Neural crest cell (in vitro differentiated cells): ENCODE measurements at regions not wholly inside any gene's neighbourhood (a gene's known extent, or its start where the extent isn't known, plus 50 kb on each side); places are given as distances from the start of the nearest gene placed in this dataset.

Source experiments
- DNase-seq: peaks from one replicate; pipeline ENCODE4 v3.0.0; 2021; ENCODE audit warnings: low read depth, mixed read lengths, low spot score
- H3K27ac Mint-ChIP-seq: one replicate; pipeline ENCODE4 v1.8.0; 2021; ENCODE audit warnings: mild to moderate bottlenecking, mixed read lengths; ENCODE audit not compliant: unreplicated experiment
- H3K27me3 Mint-ChIP-seq: 2 replicates; pipeline ENCODE4 v1.8.0; 2021; ENCODE audit warnings: low read depth, mild to moderate bottlenecking, mixed read lengths
- H3K36me3 Mint-ChIP-seq: 2 replicates; pipeline ENCODE4 v1.8.0; 2021; ENCODE audit warnings: low read depth, mild to moderate bottlenecking, mixed read lengths
- H3K4me1 Mint-ChIP-seq: 2 replicates; pipeline ENCODE4 v1.8.0; 2021; ENCODE audit warnings: mixed read lengths
- H3K4me3 Mint-ChIP-seq: one replicate; pipeline ENCODE4 v1.8.0; 2021; ENCODE audit warnings: mild to moderate bottlenecking, mixed read lengths
- H3K9me3 Mint-ChIP-seq: 2 replicates; pipeline ENCODE4 v1.8.0; 2021; ENCODE audit warnings: mixed read lengths
- TF ChIP-seq, protein P1 (sequence below): fragments of 200-600 bp; sonication (generic); conservative IDR thresholded peaks from 2 replicates; pipeline ENCODE4 v1.5.0; 2021; ENCODE audit warnings: antibody characterized with exemption, mild to moderate bottlenecking

DNA sequence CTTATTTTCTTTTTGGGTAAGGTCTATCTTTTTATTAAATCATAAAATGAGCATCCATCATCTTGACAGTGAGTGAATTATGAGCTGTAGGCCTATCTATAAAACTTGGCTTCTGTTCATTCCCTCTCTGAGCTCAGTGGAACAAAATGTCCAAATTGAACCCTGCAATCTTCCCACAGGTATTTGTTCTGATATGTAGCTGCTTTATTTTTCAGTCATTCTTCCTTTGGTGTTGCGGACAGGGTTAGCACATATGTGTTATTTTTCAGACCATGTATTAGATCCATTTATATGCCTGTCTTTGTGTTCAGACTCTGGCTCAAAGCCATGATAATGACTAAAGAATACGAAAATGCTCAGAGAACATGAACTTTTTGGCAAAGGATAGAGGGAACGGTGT lies 201.6 kb upstream of the KIAA1217 start:
- Mint-ChIP-seq H3K4me1 (peaks cover 31% of the 10 kb centered on the region), H3K4me3 (no peak overlapping the region), H3K9me3 (peaks cover 3% of the 10 kb centered on the region), H3K36me3 (no peaks in the 10 kb centered on the region), H3K27me3 (no peaks in the 10 kb centered on the region), H3K27ac (no peak overlapping the region)
- no peak for DNase-seq
- TF ChIP-seq, protein P1, sequence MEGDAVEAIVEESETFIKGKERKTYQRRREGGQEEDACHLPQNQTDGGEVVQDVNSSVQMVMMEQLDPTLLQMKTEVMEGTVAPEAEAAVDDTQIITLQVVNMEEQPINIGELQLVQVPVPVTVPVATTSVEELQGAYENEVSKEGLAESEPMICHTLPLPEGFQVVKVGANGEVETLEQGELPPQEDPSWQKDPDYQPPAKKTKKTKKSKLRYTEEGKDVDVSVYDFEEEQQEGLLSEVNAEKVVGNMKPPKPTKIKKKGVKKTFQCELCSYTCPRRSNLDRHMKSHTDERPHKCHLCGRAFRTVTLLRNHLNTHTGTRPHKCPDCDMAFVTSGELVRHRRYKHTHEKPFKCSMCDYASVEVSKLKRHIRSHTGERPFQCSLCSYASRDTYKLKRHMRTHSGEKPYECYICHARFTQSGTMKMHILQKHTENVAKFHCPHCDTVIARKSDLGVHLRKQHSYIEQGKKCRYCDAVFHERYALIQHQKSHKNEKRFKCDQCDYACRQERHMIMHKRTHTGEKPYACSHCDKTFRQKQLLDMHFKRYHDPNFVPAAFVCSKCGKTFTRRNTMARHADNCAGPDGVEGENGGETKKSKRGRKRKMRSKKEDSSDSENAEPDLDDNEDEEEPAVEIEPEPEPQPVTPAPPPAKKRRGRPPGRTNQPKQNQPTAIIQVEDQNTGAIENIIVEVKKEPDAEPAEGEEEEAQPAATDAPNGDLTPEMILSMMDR, result no peak

DNA sequence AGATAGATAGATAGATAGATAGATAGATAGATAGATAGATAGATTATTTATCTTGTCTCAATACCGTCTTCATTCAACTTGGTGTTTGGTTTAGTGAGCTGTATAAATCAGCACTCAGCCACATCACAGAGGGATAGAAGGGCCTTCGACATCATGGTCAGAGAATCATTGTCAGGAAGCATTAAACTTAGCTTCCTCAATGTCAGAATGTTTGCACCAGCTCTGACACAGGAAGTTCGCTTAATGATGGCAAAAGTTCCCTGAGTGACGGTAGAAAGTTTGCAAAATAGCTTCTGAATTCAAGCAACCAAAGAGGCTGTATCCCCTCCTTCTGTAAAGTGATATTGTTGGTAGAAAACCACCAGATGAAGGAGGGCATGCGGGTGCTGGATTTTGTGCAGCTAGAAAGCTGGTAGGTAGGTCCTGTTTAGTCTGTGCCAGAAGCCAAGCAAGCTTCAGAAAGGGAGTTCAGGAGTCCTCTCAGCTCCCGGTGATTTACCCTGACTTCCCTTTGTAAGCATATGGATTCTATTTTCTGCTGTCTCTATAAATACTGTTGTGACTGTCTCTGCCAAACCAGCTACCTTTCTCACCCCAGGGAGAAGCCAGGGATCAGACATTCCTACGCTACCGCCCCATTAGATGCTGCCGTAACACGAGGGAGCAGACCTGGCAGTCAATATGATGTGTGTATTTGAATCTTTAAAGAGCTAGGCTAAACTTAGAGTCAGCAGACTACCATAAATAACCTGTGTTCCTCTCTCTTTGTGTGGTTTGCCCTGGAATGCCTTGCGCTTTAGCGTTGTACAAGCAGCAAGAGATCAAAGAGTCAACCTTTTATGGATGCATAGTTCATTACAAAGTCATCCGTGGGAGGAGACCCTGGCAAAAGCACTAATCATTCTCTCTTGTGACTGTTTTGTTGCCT lies 200.5 kb upstream of the KIAA1217 start:
- TF ChIP-seq, protein P1, result no peak
- H3K4me1 Mint-ChIP-seq, result peaks cover 31% of the 10 kb centered on the region
- H3K9me3 Mint-ChIP-seq, result peaks cover 3% of the 10 kb centered on the region
- no peaks in the 10 kb centered on the region for H3K27me3 Mint-ChIP-seq
- peak overlapping the region; percentile 42 for H3K4me3 Mint-ChIP-seq
- DNase-seq, result no peak
- no peaks in the 10 kb centered on the region for H3K36me3 Mint-ChIP-seq
- H3K27ac Mint-ChIP-seq, result peak overlapping the region; percentile 68

DNA sequence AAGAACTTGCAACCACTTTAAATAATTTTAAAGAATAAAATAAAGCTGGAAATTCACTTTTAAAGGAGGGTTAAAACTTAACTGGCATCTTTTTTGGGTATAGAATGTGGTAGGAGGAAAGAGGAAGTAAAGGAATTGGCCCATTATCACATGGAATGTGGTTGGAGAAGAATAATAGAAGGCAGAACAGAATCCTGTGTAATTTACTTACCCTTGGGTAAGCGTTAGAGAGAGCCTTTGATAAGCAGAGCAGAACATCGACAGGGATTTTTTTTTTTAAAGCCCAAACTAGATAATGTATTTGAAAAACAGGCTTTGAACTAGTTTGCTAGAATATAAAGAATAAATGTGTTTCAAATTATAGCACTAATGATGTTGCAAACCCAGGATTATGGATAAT lies 199.8 kb upstream of the KIAA1217 start:
- DNase-seq, result no peak
- Mint-ChIP-seq H3K27ac (no peak overlapping the region), H3K9me3 (peaks cover 3% of the 10 kb centered on the region), H3K4me3 (peak overlapping the region; percentile 42), H3K36me3 (no peaks in the 10 kb centered on the region), H3K4me1 (peaks cover 31% of the 10 kb centered on the region), H3K27me3 (no peaks in the 10 kb centered on the region)
- TF ChIP-seq, protein P1, result no peak

DNA sequence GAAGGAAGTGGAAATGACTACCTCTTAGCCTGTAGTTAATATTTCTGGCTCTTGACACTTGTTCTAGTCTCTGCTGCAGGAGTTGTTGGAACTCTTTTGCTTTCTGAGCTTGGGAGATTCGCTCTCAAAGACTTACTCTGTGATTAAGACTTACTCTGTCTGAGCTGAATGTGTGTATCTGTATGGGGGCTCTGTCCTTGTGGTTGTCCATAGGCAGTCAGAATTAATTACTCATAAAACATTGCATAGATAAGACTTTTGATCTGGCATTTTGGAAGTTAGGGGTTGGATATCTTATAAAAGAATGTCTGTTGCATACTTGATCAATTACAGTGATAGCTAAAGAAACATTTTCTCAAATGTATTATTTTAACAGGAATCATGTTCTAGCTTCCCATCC lies 199.2 kb upstream of the KIAA1217 start:
- Mint-ChIP-seq H3K27me3 (no peaks in the 10 kb centered on the region), H3K4me1 (peaks cover 31% of the 10 kb centered on the region), H3K4me3 (no peak overlapping the region), H3K27ac (no peak overlapping the region), H3K36me3 (no peaks in the 10 kb centered on the region), H3K9me3 (peaks cover 3% of the 10 kb centered on the region)
- TF ChIP-seq, protein P1, result no peak
- DNase-seq, result no peak

DNA sequence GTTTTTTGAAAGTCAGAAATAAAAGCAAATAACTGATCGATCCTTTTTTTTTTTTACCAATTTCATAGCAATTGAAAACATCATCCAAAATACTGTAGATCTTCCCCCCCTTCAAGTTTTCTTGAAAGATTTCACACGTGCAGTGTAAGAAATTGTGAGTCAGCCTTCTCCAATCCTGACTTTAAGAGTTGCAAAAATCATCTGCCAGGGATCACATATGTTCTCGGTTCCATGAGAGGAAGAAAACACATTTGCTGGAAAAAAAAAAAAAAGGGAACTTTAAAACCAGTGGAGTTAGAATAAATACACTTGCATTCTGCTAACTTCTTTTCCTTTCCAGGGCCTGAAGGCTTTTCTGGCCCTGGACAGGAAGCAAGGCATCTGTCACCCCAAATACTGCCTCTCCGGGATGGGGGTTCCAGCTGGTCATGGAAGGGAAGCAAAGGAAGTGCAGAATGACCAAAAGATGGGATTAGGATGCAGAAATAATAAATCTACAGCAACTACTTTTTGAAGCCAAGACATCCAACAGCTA lies 198.4 kb upstream of the KIAA1217 start:
- Mint-ChIP-seq H3K4me1 (peaks cover 31% of the 10 kb centered on the region), H3K36me3 (no peaks in the 10 kb centered on the region), H3K27me3 (no peaks in the 10 kb centered on the region), H3K9me3 (peaks cover 3% of the 10 kb centered on the region), H3K4me3 (no peak overlapping the region), H3K27ac (no peak overlapping the region)
- TF ChIP-seq, protein P1, result no peak
- no peak for DNase-seq
